ENCODE measurements at regions not wholly inside any gene's neighbourhood (a gene's known extent, or its start where the extent isn't known, plus 50 kb on each side); places are given as distances from the start of the nearest gene placed in this dataset.

DNA sequence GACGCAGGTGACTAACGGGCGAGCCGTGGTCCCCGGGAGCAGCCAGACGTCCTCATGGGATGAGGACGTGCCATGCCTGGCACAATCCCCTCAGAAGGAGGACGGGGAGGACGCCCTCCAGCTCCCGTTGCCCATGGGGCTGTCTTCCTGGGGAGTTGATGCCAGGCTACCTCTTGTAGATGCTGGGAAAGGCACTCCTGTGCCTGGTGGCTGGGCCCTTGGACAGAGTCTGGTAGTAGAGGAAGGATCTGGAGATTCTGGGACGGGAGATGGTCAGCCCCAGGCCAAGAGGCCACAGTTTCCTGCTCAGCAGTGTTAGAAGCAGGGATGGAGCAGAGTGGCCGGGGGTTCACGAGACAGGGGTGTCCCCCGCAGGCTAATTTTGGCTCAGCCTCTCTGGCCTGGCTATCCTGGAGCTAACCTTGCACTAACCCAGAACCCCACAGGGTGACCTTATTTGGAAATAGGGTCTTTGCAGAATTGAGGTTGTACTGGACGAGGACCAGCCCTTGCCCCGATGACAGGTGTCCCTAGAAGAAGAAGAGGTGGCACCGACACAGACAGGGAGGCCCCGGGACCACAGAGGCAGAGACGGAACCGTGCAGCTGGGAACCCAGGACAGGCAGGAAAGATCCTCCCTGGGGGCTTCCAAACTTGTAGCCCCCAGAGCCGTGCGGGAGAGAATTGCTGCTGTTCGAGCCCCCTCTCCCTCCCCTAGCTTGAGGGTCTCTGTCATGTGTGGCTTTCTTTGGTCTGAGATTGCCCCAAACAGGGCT is 50.1 kb upstream of the ADRA2C start:
- no peaks in the 10 kb centered on the region for H3K4me1 ChIP-seq (ENCODE audit: insufficient read depth)
- H3K27ac ChIP-seq (ENCODE audit: low read depth): no peak overlapping the region
- 73% methylated on average over 23 of the region's 23 CpGs for WGBS
- no peak for DNase-seq (ENCODE audit: extremely low spot score)
- H3K36me3 ChIP-seq (ENCODE audit: insufficient read depth): no peaks in the 10 kb centered on the region
- H3K4me3 ChIP-seq (ENCODE audit: low read depth, low read length): no peak overlapping the region

DNA sequence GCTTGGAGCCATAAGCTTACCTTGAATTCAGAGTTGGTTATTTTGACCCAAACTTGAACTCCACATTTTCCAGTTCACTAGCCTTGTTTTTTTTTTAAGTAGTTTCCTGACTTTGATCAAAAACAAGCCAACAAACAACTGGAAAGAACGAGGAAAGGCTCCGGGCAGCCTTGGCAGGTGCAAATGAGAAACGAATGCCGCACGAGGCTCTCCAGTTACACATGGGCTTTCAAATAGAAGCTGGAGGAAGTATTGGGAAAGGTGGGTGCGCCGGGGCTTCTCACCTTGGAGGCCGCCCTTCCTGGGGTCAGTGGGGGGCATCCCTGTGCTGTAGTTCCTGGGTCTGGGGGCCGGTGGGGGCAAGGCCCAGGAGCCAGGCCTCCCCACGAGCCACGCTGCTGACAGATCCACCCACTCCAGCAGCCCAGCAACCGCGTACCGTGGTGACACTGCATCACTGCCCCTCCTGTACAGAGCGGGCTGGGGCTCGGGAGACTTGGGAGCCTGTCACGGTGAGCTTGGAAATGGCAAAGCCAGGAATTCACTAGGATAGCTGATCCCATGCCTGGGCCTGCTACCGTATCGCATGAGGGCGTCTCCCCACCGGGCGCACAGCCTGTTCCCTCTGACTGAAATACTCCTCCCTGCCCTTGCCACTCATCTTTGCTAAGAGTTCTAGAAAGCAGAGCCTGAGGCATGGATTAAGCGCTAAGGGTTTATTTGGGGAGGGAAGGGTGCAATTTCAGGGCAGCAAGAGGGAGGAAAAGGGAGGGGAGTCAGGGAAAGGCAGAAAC is 50.9 kb upstream of the ADRA2C start:
- Histone ChIP-seq H3K36me3 (ENCODE audit: insufficient read depth) (no peaks in the 10 kb centered on the region), H3K4me3 (ENCODE audit: low read depth, low read length) (no peak overlapping the region), H3K4me1 (ENCODE audit: insufficient read depth) (no peaks in the 10 kb centered on the region), H3K27ac (ENCODE audit: low read depth) (no peak overlapping the region)
- no peak for DNase-seq (ENCODE audit: extremely low spot score)
- WGBS: 62% methylated on average over 23 of the region's 23 CpGs

DNA sequence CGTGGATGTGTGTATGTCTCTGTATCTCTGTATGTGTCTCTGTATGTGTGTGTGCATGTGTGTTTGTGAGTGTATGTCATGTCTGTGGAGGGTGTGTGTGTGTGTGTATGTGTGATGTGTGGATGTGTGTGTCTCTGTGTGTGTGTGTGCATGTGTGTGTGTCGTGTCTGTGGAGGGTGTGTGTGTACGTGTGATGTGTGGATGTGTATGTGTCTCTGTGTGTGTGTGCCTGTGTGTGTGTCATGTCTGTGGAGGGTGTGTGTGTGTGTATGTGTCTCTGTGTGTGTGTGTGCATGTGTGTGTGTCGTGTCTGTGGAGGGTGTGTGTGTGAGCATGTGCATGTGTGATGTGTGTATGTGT is 51.6 kb upstream of the ADRA2C start:
- 88% methylated on average over 4 of the region's 4 CpGs for WGBS

DNA sequence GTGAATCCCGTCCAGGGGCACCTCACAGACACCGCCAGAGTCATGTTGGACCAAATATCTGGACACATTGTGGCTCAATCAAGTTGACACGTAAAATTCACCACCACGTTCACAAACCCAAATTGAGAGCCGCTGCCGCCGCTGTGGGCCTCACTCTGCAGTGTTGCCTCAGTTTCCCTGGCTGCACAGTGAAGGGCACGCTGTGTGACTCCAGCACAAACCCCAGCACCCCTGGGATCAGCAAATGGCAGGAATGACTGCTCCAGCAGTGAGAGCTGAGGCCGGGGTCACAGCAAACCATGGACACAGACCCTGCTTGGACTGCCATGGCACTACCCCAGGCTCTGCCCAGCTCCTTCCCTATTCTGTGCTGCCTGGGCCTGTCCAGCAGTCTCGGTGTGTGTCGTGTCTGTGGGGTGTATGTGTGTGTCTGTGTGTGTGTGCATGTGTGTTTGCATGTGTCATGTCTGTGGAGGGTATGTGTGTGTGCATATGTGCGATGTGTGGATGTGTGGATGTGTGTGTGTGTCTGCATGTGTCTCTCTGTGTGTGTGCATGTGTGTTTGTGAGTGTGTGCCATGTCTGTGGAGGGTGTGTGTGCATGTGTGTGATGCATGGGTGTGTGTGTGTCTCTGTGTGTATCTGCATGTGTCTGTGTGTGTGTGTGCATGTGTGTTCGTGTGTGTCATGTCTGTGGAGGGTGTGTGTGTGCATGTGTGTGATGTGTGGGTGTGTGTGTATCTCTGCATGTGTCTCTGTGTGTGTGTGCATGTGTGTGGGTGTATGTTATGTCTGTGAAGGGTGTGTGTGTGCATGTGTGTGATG is 52.2 kb upstream of the ADRA2C start:
- Histone ChIP-seq H3K4me3 (ENCODE audit: low read depth, low read length) (no peak overlapping the region), H3K36me3 (ENCODE audit: insufficient read depth) (no peaks in the 10 kb centered on the region), H3K27ac (ENCODE audit: low read depth) (no peak overlapping the region), H3K4me1 (ENCODE audit: insufficient read depth) (no peaks in the 10 kb centered on the region)
- WGBS: 92% methylated on average over 13 of the region's 13 CpGs
- no peak for DNase-seq (ENCODE audit: extremely low spot score)

More for the DNA sequence above, 51.6 kb upstream of the ADRA2C start:
- Histone ChIP-seq H3K27ac (ENCODE audit: low read depth) (no peak overlapping the region), H3K4me1 (ENCODE audit: insufficient read depth) (no peaks in the 10 kb centered on the region), H3K36me3 (ENCODE audit: insufficient read depth) (no peaks in the 10 kb centered on the region), H3K4me3 (ENCODE audit: low read depth, low read length) (no peak overlapping the region)
- DNase-seq (ENCODE audit: extremely low spot score): no peak

DNA sequence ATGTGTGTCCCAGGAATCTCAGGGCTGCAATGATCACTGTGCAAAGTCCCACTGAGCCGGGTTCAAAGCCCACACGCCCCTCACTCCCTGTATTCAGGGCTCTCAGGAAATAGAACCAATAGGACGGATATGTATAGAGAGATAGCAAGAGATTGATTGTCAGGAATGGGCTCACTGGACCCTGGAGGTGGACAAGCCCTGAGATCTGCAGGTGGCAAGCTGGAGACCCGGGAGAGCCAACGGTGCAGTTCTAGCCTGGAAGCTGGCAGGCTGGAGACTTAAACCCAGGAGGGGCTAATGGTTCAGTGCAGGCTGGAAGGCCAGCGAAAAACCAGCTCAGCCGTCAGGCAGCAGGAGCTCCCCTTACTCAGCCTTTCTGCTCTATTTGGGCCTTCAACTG is 52.8 kb upstream of the ADRA2C start:
- H3K4me1 ChIP-seq (ENCODE audit: insufficient read depth): no peaks in the 10 kb centered on the region
- H3K27ac ChIP-seq (ENCODE audit: low read depth): no peak overlapping the region
- H3K36me3 ChIP-seq (ENCODE audit: insufficient read depth): no peaks in the 10 kb centered on the region
- H3K4me3 ChIP-seq (ENCODE audit: low read depth, low read length): no peak overlapping the region
- 82% methylated on average over 7 of the region's 7 CpGs for WGBS
- no peak for DNase-seq (ENCODE audit: extremely low spot score)

DNA sequence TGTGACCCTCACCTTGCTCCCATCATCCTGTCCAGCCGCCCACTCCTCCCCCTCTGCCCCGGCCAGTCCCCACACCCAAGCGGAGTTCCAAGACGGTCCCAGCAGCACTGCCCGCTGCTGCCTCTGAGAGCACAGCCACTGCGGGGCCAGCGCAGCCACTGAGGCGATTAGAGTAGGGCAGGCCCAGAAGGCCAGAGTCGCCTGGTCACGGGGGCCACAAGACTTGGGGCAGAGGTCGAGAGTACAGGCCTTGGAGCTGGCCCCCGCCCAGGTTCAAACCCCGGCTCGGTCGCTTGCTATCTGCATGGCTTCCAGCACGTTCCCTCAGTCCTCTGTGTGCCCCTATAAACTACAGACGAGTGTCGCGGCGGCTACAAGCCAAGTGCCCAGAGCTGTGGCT is 53.2 kb upstream of the ADRA2C start:
- 82% methylated on average over 20 of the region's 20 CpGs for WGBS
- H3K4me3 ChIP-seq (ENCODE audit: low read depth, low read length): no peak overlapping the region
- H3K4me1 ChIP-seq (ENCODE audit: insufficient read depth): no peaks in the 10 kb centered on the region
- H3K36me3 ChIP-seq (ENCODE audit: insufficient read depth): no peaks in the 10 kb centered on the region
- no peak overlapping the region for H3K27ac ChIP-seq (ENCODE audit: low read depth)
- no peak for DNase-seq (ENCODE audit: extremely low spot score)

DNA sequence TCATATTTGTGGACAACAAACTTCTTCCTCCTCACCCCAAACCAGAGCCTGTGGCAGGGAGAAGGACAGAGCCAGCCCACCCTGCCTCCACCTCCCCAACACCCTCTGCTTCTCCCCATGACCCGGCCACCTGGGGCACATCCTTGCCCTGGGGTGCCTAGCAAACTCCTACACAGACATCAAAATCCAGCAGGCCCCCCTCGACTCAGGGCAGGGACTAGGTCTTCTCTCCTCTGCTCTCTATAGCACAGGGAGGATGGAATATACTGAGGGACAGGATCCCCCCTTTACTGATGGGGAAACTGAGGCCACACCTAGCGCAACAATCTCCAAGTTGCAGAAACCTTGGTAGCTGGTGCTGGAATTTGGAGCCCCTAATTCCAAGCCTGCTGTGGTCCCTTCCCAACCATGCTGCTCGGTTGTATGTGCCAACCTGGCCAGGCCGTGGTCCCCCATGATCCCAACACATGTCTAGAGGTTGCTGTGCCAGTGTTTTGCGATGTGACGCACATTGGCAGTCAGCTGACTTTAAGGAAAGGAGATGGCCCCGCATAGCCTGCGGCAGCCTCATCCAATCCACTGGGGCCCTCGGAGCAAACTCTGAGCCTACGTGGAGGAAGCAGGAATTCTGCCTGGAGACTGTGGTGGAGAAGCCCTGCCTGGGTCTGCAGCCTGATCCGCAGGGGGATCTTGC is 53.9 kb upstream of the ADRA2C start:
- no peak for DNase-seq (ENCODE audit: extremely low spot score)
- WGBS: 71% methylated on average over 12 of the region's 12 CpGs
- Histone ChIP-seq H3K36me3 (ENCODE audit: insufficient read depth) (no peaks in the 10 kb centered on the region), H3K27ac (ENCODE audit: low read depth) (no peak overlapping the region), H3K4me1 (ENCODE audit: insufficient read depth) (no peaks in the 10 kb centered on the region), H3K4me3 (ENCODE audit: low read depth, low read length) (no peak overlapping the region)

DNA sequence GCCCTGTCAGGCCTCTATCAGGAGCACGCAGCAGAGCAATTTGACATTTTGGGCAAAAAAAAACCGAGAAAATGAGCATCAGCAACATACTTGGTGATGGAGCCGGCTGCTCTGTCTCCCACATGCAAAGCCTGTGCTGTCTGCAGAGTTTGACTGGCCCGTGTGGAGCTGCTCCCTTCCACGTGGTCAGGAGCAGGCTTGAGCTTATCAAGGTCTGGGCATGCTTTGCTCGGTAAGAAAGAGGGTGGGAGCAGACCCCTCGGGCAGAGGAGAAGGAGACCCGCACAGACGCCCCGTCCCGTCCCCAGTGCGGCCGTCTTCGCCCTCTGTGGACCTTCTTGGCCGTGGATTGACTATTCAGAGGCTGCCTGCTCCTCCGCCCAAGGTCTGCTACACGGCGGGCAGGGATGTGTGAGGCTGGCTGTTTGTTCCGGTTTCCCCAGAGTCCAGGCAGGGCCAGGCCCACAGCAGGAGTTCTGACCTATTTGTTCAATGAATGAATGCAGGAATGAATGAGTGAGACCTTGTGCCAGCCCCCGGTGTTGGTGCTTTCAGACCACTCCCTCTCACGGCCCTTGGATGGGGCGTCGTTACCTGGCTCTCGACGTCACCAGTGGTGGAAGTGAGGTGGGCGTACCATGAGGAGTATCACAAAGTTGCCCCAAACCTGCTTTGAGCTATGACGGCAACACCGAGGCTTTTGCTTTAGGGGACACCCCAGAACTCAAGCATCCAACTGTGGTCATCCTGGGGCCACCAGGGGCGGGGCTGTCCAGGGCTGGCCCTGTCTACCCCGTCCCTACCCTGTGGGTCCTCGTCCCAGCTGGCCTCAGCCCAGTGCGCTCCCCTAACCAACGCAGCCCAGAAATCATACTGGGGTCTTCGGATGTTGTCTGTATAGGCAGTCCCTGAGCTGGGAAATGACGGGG is 54.7 kb upstream of the ADRA2C start:
- DNase-seq (ENCODE audit: extremely low spot score): no peak
- Histone ChIP-seq H3K4me1 (ENCODE audit: insufficient read depth) (no peaks in the 10 kb centered on the region), H3K4me3 (ENCODE audit: low read depth, low read length) (no peak overlapping the region), H3K27ac (ENCODE audit: low read depth) (no peak overlapping the region), H3K36me3 (ENCODE audit: insufficient read depth) (no peaks in the 10 kb centered on the region)
- WGBS: 67% methylated on average over 35 of the region's 35 CpGs

DNA sequence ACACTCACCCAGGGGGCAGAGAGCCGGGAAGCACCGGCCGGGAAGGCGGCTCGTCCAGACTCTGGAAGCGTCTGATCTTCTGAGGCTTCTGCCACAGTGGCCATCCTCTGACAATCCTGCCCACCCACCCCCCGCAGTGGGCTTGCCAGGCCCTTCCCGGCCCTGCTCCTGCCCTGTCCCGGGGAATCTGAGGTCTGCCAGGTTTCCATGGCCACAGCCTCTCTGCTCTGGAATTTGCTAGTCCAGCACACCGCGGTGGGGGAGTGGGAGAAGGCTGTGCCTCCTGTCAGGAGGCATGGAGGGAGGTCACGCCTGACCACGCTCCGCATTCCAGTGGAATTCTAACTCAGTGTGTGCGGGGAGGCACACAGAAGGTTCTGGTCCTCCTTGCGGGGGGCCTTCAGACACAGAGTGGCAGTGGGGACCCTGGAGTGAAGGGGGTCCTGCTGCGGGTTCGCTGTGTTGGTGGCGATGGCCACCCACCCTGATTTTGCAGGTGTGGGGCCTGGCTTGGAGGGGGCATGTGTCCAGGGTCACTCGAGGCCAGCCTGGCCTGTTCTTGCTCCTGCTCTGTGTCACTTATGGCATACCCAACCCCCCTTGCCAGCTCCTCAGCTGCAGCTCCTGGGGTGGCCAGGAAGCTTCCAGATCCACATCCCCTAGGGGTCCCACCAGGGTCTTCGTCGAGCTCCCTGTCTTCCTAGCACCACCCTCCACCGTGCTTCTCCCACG is 55.6 kb upstream of the ADRA2C start:
- Histone ChIP-seq H3K4me3 (ENCODE audit: low read depth, low read length) (no peak overlapping the region), H3K4me1 (ENCODE audit: insufficient read depth) (no peaks in the 10 kb centered on the region), H3K36me3 (ENCODE audit: insufficient read depth) (no peaks in the 10 kb centered on the region), H3K27ac (ENCODE audit: low read depth) (no peak overlapping the region)
- no peak for DNase-seq (ENCODE audit: extremely low spot score)
- 62% methylated on average over 24 of the region's 24 CpGs for WGBS

DNA sequence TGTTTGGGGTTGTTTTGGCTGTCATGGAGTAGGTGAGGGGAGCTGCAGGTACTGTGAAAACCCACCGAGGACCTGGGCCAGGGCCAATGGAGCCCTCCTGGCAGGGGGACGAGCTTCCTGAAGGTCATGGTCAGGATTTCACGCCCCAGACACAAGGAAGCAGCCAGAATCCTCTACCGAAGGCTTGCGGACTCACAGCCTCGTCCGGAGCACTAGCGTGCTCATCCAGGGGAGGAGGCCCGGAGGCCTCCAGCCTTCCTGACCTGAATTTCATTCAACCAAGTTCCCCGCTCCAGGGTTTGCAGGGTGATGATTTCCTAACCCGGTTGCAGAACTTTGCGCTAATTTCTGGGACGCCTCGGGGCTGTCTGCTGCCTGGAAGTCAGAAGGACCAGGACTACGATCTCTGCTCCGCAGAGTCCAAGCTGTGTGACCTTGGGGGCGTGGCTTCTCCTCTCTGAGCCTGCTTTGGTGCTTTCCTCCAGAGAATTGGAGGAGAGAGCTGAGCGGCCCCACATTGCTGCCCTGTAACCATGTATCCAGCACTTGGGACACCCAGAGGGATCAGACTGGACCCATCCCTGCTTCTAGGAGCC is 56.2 kb upstream of the ADRA2C start:
- 86% methylated on average over 18 of the region's 18 CpGs for WGBS
- Histone ChIP-seq H3K36me3 (ENCODE audit: insufficient read depth) (no peaks in the 10 kb centered on the region), H3K27ac (ENCODE audit: low read depth) (no peak overlapping the region), H3K4me3 (ENCODE audit: low read depth, low read length) (no peak overlapping the region), H3K4me1 (ENCODE audit: insufficient read depth) (no peaks in the 10 kb centered on the region)
- DNase-seq (ENCODE audit: extremely low spot score): no peak

DNA sequence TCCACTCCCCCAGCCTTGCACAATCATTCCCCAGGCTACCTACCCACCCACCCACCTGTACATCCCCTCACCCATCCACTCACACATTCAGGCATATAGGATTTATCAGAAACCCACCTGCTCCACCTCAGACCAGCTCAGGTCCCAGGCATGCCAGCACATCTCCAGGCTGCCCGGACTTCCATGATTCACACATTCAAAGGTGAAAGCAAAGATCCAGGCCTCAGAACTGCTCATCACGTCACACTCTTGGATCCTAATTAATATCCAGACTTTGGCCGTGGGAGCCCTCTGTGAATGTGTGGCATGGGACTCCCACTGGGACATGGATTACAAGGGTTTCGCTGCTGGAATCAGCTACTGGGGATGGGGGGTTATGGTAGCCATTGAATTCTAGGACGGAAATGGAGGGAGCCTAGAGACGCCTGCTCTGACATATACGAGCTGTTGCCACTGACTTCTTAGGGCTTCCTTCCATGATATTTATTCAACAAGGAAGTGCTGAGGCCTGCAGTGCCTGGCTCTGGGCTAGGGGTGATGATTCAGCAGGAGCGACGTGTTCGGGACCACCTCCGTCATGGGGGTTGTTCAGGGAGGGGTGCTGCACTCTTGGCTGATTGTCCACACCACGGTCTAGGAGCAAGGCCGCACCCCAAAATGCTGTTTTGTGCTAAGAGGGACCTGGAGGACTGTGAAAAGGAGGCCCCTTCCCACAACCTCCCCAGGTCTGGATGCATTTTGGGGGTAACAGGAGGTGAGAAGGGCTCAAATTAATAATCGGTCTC is 56.9 kb upstream of the ADRA2C start:
- H3K4me3 ChIP-seq (ENCODE audit: low read depth, low read length): no peak overlapping the region
- H3K4me1 ChIP-seq (ENCODE audit: insufficient read depth): no peaks in the 10 kb centered on the region
- no peak for DNase-seq (ENCODE audit: extremely low spot score)
- H3K36me3 ChIP-seq (ENCODE audit: insufficient read depth): no peaks in the 10 kb centered on the region
- WGBS: 91% methylated on average over 14 of the region's 14 CpGs
- H3K27ac ChIP-seq (ENCODE audit: low read depth): no peak overlapping the region

Data from urinary bladder (tissue), 3 donors.